A673 (cell line): ENCODE measurements at regions not wholly inside any gene's neighbourhood (a gene's known extent, or its start where the extent isn't known, plus 50 kb on each side); places are given as distances from the start of the nearest gene placed in this dataset.

Experiments
- BruUV-seq: library from RNA; stranded (reverse); fragments of 400-500 nt; replicated peaks from 2 replicates; lab custom pipeline; 2021; lab: Mats Ljungman, UMichigan
- CTCF ChIA-PET: fragments of 300-600 bp; sonication (Branson Sonifier 250); formaldehyde crosslinking; loops from one replicate; lab custom pipeline; 2022; ENCODE audit warnings: antibody characterized with exemption; lab: Charles Lee
- POLR2A ChIA-PET: fragments of 300-600 bp; sonication (Branson Sonifier 250); formaldehyde crosslinking; loops from one replicate; lab custom pipeline; 2022; ENCODE audit warnings: antibody characterized with exemption; ENCODE audit not compliant: low non-redundant PET; lab: Charles Lee
- DNase-seq: peaks from one replicate; pipeline ENCODE4 v3.0.0-alpha.2; 2015; ENCODE audit warnings: low spot score
- H3K27ac ChIP-seq: fragments of 200-600 bp; sonication (generic); 2 replicates; pipeline ENCODE4 v1.5.1; 2016; ENCODE audit warnings: mixed run types, low read depth, mild to moderate bottlenecking, mixed read lengths, antibody characterized with exemption, low read length; ENCODE audit not compliant: poor library complexity, severe bottlenecking
- H3K27me3 ChIP-seq: fragments of 200-600 bp; sonication (generic); replicated peaks from 2 replicates; pipeline ENCODE4 v1.6.1; 2017; ENCODE audit warnings: mixed run types, low read depth, mild to moderate bottlenecking, mixed read lengths, antibody characterized with exemption, low read length; ENCODE audit not compliant: insufficient read depth, poor library complexity
- H3K36me3 ChIP-seq: fragments of 200-600 bp; sonication (generic); 2 replicates; pipeline ENCODE4 v1.6.1; 2016; ENCODE audit warnings: mixed run types, mild to moderate bottlenecking, mixed read lengths, antibody characterized with exemption, low read length; ENCODE audit not compliant: insufficient read depth, poor library complexity, severe bottlenecking
- H3K4me1 ChIP-seq: fragments of 200-600 bp; sonication (generic); 2 replicates; pipeline ENCODE4 v1.6.1; 2017; ENCODE audit warnings: mixed run types, mild to moderate bottlenecking, mixed read lengths, antibody characterized with exemption, low read length; ENCODE audit not compliant: insufficient read depth, poor library complexity, severe bottlenecking
- H3K4me3 ChIP-seq: fragments of 200-600 bp; sonication (generic); 2 replicates; pipeline ENCODE4 v1.5.1; 2016; ENCODE audit warnings: low read depth, mixed run types, mild to moderate bottlenecking, mixed read lengths, low read length; ENCODE audit not compliant: poor library complexity, severe bottlenecking
- H3K9me3 ChIP-seq: fragments of 200-600 bp; sonication (generic); 2 replicates; pipeline ENCODE4 v1.6.1; 2016; ENCODE audit warnings: mixed run types, low read depth, mild to moderate bottlenecking, mixed read lengths, antibody characterized with exemption, low read length; ENCODE audit not compliant: poor library complexity, severe bottlenecking
- CTCF ChIP-seq: fragments of 300-800, 200-600 bp; sonication (generic); conservative IDR thresholded peaks from 2 replicates; pipeline ENCODE4 v1.5.1; 2017; ENCODE audit warnings: low read depth, mild to moderate bottlenecking, antibody characterized with exemption, low read length, moderate library complexity, mixed read lengths
- EZH2 ChIP-seq: fragments of 200-600 bp; sonication (generic); IDR thresholded peaks from 2 replicates; pipeline ENCODE4 v1.6.1; 2017; ENCODE audit warnings: borderline replicate concordance, low read depth, mild to moderate bottlenecking, mixed read lengths, antibody characterized with exemption, low read length; ENCODE audit not compliant: poor library complexity, severe bottlenecking
- intact Hi-C: fragments of 100-400 bp; cut with micrococcal nuclease; formaldehyde crosslinking; loops from one replicate; pipeline ENCODE4 v1.10.0; 2022; ENCODE audit not compliant: unreplicated experiment

- BruUV-seq: no TSS peak
- CTCF ChIA-PET: interaction anchor here (0.7 kb wide), 1 partner anchor 145 kb away, joined by 3 read pairs; no protein-coding TSS in a partner anchor
- POLR2A ChIA-PET: no interaction called here
These were observed 1356.3 kb upstream of the ACO1 start for GRCh38 chr9:31028137-31028536.

DNA sequence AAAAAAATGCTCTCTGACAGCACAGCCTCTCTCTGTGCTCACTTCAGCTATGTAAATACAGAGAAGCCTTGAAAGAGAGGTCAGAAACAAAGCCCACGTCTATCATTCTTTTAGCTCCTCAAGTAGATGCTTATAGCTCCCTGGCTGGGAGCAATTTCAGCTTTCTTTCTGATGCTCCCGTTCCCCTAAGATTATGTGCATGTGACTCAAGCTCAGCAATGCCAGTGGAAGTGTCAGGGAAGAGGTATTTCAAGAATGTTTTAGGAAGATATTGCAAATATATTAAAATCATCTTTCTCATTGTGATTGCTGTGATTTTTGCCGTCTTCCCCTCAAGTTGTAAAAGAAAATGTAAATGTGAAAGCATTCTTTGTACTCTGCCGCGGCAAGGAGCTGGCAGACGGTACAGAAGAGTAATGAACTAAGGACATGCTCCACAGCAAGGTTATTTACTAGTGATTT is 1353.7 kb upstream of the ACO1 start:
- intact Hi-C loops: no loop called here
- Histone ChIP-seq H3K9me3 (no peaks in the 10 kb centered on the region), H3K36me3 (no peaks in the 10 kb centered on the region), H3K27me3 (no peaks in the 10 kb centered on the region), H3K4me1 (peaks cover 12% of the 10 kb centered on the region), H3K27ac (no peak overlapping the region), H3K4me3 (no peak overlapping the region)
- no peak for DNase-seq
- CTCF ChIA-PET: no interaction called here
- BruUV-seq: no TSS peak
- POLR2A ChIA-PET: no interaction called here
- no peak for TF ChIP-seq EZH2
- TF ChIP-seq CTCF: no peak

More at GRCh38 chr9:31028137-31028536, 1356.3 kb upstream of the ACO1 start:
- TF ChIP-seq CTCF: no peak
- no peak for TF ChIP-seq EZH2
- Histone ChIP-seq H3K4me3 (no peak overlapping the region), H3K4me1 (peaks cover 3% of the 10 kb centered on the region), H3K27ac (no peak overlapping the region), H3K9me3 (no peaks in the 10 kb centered on the region), H3K27me3 (no peaks in the 10 kb centered on the region), H3K36me3 (no peaks in the 10 kb centered on the region)
- DNase-seq: no peak
- intact Hi-C loops: no loop called here

DNA sequence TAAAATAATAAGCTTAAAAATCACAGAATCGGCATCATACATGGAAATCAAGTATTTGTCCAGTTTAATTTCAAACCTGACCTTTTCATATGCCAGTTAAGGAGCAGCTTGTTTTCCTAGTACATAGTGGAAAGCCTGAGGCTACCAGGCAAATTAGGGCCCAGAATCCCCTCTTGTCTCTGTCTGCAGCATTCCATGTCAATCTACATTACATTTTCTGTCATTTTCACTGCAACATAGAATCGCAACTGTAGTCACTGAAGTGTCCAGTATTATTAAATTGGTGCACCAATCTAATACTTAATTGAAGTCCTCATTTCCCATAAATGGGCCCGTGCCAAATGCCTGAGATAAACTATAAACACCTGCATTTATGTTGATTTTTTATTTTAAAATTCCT is 1352.2 kb upstream of the ACO1 start:
- no peak overlapping the region for H3K4me3 ChIP-seq
- intact Hi-C loops: no loop called here
- H3K27ac ChIP-seq: no peak overlapping the region
- DNase-seq: no peak
- peaks cover 12% of the 10 kb centered on the region for H3K4me1 ChIP-seq
- CTCF ChIA-PET: no interaction called here
- no peak for TF ChIP-seq CTCF
- TF ChIP-seq EZH2: no peak
- POLR2A ChIA-PET: no interaction called here
- H3K9me3 ChIP-seq: no peaks in the 10 kb centered on the region
- no TSS peak for BruUV-seq
- no peaks in the 10 kb centered on the region for H3K36me3 ChIP-seq
- no peaks in the 10 kb centered on the region for H3K27me3 ChIP-seq
